ENCODE measurements at regions not wholly inside any gene's neighbourhood (a gene's known extent, or its start where the extent isn't known, plus 50 kb on each side); places are given as distances from the start of the nearest gene placed in this dataset.

DNA sequence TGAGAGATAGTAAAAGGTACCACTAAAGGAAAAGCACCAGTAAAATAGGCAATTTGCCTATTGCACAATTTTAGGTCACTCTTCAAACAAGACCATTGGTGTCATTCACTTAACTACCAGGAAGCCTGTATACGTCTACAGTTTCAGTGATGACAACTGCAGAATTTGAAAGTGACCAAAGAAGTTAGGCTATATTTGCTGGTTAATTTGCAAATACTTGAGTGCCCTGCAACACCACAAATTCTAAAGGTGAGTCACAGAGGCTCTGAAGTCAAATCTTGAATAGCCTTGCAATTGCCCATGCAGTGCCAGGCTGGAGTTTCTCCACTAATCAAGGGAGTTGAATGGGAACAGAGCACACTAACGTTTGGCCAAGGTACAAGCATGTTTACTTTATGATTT is 128.7 kb upstream of the CCDC68 start:
- TF ChIP-seq, protein P1, sequence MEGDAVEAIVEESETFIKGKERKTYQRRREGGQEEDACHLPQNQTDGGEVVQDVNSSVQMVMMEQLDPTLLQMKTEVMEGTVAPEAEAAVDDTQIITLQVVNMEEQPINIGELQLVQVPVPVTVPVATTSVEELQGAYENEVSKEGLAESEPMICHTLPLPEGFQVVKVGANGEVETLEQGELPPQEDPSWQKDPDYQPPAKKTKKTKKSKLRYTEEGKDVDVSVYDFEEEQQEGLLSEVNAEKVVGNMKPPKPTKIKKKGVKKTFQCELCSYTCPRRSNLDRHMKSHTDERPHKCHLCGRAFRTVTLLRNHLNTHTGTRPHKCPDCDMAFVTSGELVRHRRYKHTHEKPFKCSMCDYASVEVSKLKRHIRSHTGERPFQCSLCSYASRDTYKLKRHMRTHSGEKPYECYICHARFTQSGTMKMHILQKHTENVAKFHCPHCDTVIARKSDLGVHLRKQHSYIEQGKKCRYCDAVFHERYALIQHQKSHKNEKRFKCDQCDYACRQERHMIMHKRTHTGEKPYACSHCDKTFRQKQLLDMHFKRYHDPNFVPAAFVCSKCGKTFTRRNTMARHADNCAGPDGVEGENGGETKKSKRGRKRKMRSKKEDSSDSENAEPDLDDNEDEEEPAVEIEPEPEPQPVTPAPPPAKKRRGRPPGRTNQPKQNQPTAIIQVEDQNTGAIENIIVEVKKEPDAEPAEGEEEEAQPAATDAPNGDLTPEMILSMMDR (IDR thresholded peaks at IDR 0.05; ENCODE audit: poor library complexity), result no peak
- TF ChIP-seq EZH2phosphoT487 (IDR thresholded peaks at IDR 0.05; ENCODE audit: low read depth, severe bottlenecking, unreplicated experiment), result no peak
- TF ChIP-seq EZH2 (IDR thresholded peaks at IDR 0.05; ENCODE audit: borderline replicate concordance), result no peak
